ENCODE measurements at regions not wholly inside any gene's neighbourhood (a gene's known extent, or its start where the extent isn't known, plus 50 kb on each side); places are given as distances from the start of the nearest gene placed in this dataset.

GRCh38 chr20:22504829-22505377, 79.5 kb downstream of the FOXA2 start:
- DNase-seq (ENCODE audit: low spot score) = no peak

GRCh38 chr20:22503577-22503976, 80.8 kb downstream of the FOXA2 start:
- no peak for DNase-seq (ENCODE audit: low spot score)

GRCh38 chr20:22502731-22503191, 81.6 kb downstream of the FOXA2 start:
- no peak for DNase-seq (ENCODE audit: low spot score)

GRCh38 chr20:22501566-22502344, 82.6 kb downstream of the FOXA2 start:
- DNase-seq (ENCODE audit: low spot score) = no peak

- no peak for DNase-seq (ENCODE audit: low spot score)
These were observed 83.3 kb downstream of the FOXA2 start for GRCh38 chr20:22501034-22501433.

- DNase-seq (ENCODE audit: low spot score) = no peak
These were observed 84.7 kb downstream of the FOXA2 start for GRCh38 chr20:22499515-22500166.

- DNase-seq (ENCODE audit: low spot score) = no peak
These were observed 87.6 kb downstream of the FOXA2 start for GRCh38 chr20:22496817-22497216.

- DNase-seq (ENCODE audit: low spot score) = no peak
These were observed 88.6 kb downstream of the FOXA2 start for GRCh38 chr20:22495789-22496188.

GRCh38 chr20:22495172-22495571, 89.2 kb downstream of the FOXA2 start:
- no peak for DNase-seq (ENCODE audit: low spot score)

- DNase-seq (ENCODE audit: low spot score) = no peak
These were observed 91.9 kb downstream of the FOXA2 start for GRCh38 chr20:22492497-22492896.

- DNase-seq (ENCODE audit: low spot score) = no peak
These were observed 93.2 kb downstream of the FOXA2 start for GRCh38 chr20:22491194-22491505.

GRCh38 chr20:22490287-22491193, 93.8 kb downstream of the FOXA2 start:
- no peak for DNase-seq (ENCODE audit: low spot score)

GRCh38 chr20:22489626-22490286, 94.6 kb downstream of the FOXA2 start:
- no peak for DNase-seq (ENCODE audit: low spot score)

GRCh38 chr20:22480336-22480735, 104.0 kb downstream of the FOXA2 start:
- no peak for DNase-seq (ENCODE audit: low spot score)

GRCh38 chr20:22475662-22476061, 108.7 kb downstream of the FOXA2 start:
- no peak for DNase-seq (ENCODE audit: low spot score)

GRCh38 chr20:22474224-22474623, 110.1 kb downstream of the FOXA2 start:
- no peak for DNase-seq (ENCODE audit: low spot score)

- peak; percentile 25 for DNase-seq (ENCODE audit: low spot score)
These were observed 111.1 kb downstream of the FOXA2 start for GRCh38 chr20:22473293-22473692.

GRCh38 chr20:22472447-22473100, 111.8 kb downstream of the FOXA2 start:
- no peak for DNase-seq (ENCODE audit: low spot score)

GRCh38 chr20:22471156-22471836, 113.1 kb downstream of the FOXA2 start:
- no peak for DNase-seq (ENCODE audit: low spot score)

GRCh38 chr20:22470620-22471026, 113.7 kb downstream of the FOXA2 start:
- no peak for DNase-seq (ENCODE audit: low spot score)

Measured in NAMALWA (cell line).